HG03575 (cell line): ENCODE measurements at regions not wholly inside any gene's neighbourhood (a gene's known extent, or its start where the extent isn't known, plus 50 kb on each side); places are given as distances from the start of the nearest gene placed in this dataset.
A peak's percentile ranks its signal among the peaks of the same experiment; 100 is the strongest.

Experiments
- ATAC-seq: cut with Tn5 transposase; IDR thresholded peaks from one replicate; pipeline ENCODE4 v1.9.1; 2021; ENCODE audit not compliant: unreplicated experiment, insufficient number of reproducible peaks, low FRiP score; ENCODE audit errors: extremely low read depth

GRCh38 chr2:164323978-164324377 lies 297.3 kb downstream of the GRB14 start:
- ATAC-seq = no peak

GRCh38 chr2:164314148-164314547 lies 307.1 kb downstream of the GRB14 start:
- ATAC-seq = no peak

GRCh38 chr2:164306872-164307271 lies 314.4 kb downstream of the GRB14 start:
- ATAC-seq = no peak

GRCh38 chr2:164302786-164303185 lies 318.5 kb downstream of the GRB14 start:
- ATAC-seq = no peak

- no peak for ATAC-seq
These were observed 333.0 kb downstream of the GRB14 start for GRCh38 chr2:164288235-164288634.

GRCh38 chr2:164287056-164287455 lies 334.2 kb downstream of the GRB14 start:
- no peak for ATAC-seq

GRCh38 chr2:164285576-164285975 lies 335.7 kb downstream of the GRB14 start:
- no peak for ATAC-seq

- no peak for ATAC-seq
These were observed 339.4 kb downstream of the GRB14 start for GRCh38 chr2:164281896-164282295.

GRCh38 chr2:164275659-164276058 lies 345.6 kb downstream of the GRB14 start:
- ATAC-seq = no peak

GRCh38 chr2:164260506-164260905 lies 360.8 kb downstream of the GRB14 start:
- ATAC-seq = no peak

- ATAC-seq = no peak
These were observed 363.5 kb downstream of the GRB14 start for GRCh38 chr2:164257742-164258141.

- peak; percentile 75 for ATAC-seq
These were observed 368.6 kb downstream of the GRB14 start for GRCh38 chr2:164252568-164253287.

GRCh38 chr2:164243315-164243714 lies 378.0 kb downstream of the GRB14 start:
- no peak for ATAC-seq

GRCh38 chr2:164242409-164242808 lies 378.9 kb downstream of the GRB14 start:
- ATAC-seq = no peak

GRCh38 chr2:164234074-164234473 lies 387.2 kb downstream of the GRB14 start:
- no peak for ATAC-seq

GRCh38 chr2:164224007-164224406 lies 397.3 kb downstream of the GRB14 start:
- ATAC-seq = no peak

GRCh38 chr2:164221473-164221872 lies 399.8 kb downstream of the GRB14 start:
- no peak for ATAC-seq

GRCh38 chr2:164220265-164220664 lies 401.0 kb downstream of the GRB14 start:
- no peak for ATAC-seq

GRCh38 chr2:164213916-164214315 lies 407.4 kb downstream of the GRB14 start:
- ATAC-seq = no peak

GRCh38 chr2:164205347-164205746 lies 415.9 kb downstream of the GRB14 start:
- no peak for ATAC-seq

- ATAC-seq = no peak
These were observed 418.2 kb downstream of the GRB14 start for GRCh38 chr2:164203131-164203530.
